Iris pigment epithelial cell (primary cell): ENCODE measurements at regions not wholly inside any gene's neighbourhood (a gene's known extent, or its start where the extent isn't known, plus 50 kb on each side); places are given as distances from the start of the nearest gene placed in this dataset.
A peak's percentile ranks its signal among the peaks of the same experiment; 100 is the strongest.

Source experiments
- DNase-seq: peaks from one replicate; pipeline ENCODE4 v3.0.0-alpha.2; 2011; ENCODE audit warnings: low read depth

GRCh38 chr6:91298543-91299145 is 711.8 kb upstream of the MAP3K7 start:
- DNase-seq: no peak

GRCh38 chr6:91293395-91293794 is 706.5 kb upstream of the MAP3K7 start:
- DNase-seq: no peak

- DNase-seq: peak; percentile 37
These were observed 704.2 kb upstream of the MAP3K7 start for GRCh38 chr6:91291071-91291470.

- no peak for DNase-seq
These were observed 701.9 kb upstream of the MAP3K7 start for GRCh38 chr6:91288741-91289140.

GRCh38 chr6:91281901-91282300 is 695.0 kb upstream of the MAP3K7 start:
- DNase-seq: no peak

GRCh38 chr6:91280494-91280830 is 693.6 kb upstream of the MAP3K7 start:
- DNase-seq: no peak

- no peak for DNase-seq
These were observed 693.0 kb upstream of the MAP3K7 start for GRCh38 chr6:91279740-91280493.

GRCh38 chr6:91278416-91278815 is 691.5 kb upstream of the MAP3K7 start:
- no peak for DNase-seq

GRCh38 chr6:91276315-91276714 is 689.4 kb upstream of the MAP3K7 start:
- no peak for DNase-seq

- no peak for DNase-seq
These were observed 686.9 kb upstream of the MAP3K7 start for GRCh38 chr6:91273729-91274128.

- DNase-seq: no peak
These were observed 684.9 kb upstream of the MAP3K7 start for GRCh38 chr6:91271807-91272206.

GRCh38 chr6:91268941-91269340 is 682.1 kb upstream of the MAP3K7 start:
- peak; percentile 17 for DNase-seq

- DNase-seq: no peak
These were observed 680.4 kb upstream of the MAP3K7 start for GRCh38 chr6:91267246-91267645.

- no peak for DNase-seq
These were observed 679.3 kb upstream of the MAP3K7 start for GRCh38 chr6:91266156-91266555.

- DNase-seq: no peak
These were observed 656.6 kb upstream of the MAP3K7 start for GRCh38 chr6:91243436-91243835.

GRCh38 chr6:91242614-91242949 is 655.7 kb upstream of the MAP3K7 start:
- no peak for DNase-seq

GRCh38 chr6:91241946-91242613 is 655.2 kb upstream of the MAP3K7 start:
- no peak for DNase-seq

GRCh38 chr6:91240878-91241603 is 654.2 kb upstream of the MAP3K7 start:
- DNase-seq: no peak

- DNase-seq: no peak
These were observed 634.3 kb upstream of the MAP3K7 start for GRCh38 chr6:91221072-91221720.

GRCh38 chr6:91213229-91213901 is 626.5 kb upstream of the MAP3K7 start:
- no peak for DNase-seq

GRCh38 chr6:91198588-91199255 is 611.9 kb upstream of the MAP3K7 start:
- peak; percentile 5 for DNase-seq
